ENCODE measurements at regions not wholly inside any gene's neighbourhood (a gene's known extent, or its start where the extent isn't known, plus 50 kb on each side); places are given as distances from the start of the nearest gene placed in this dataset.

GRCh38 chr2:142270990-142271389, 140.2 kb upstream of the LRP1B start:
- TF ChIP-seq CTCF (IDR thresholded peaks at IDR 0.05) (no peak), POLR2A (IDR thresholded peaks at IDR 0.05) (no peak)
